ENCODE measurements at regions not wholly inside any gene's neighbourhood (a gene's known extent, or its start where the extent isn't known, plus 50 kb on each side); places are given as distances from the start of the nearest gene placed in this dataset.
"Not testable (repeated sequence)": the region's sequence is repeated elsewhere in the genome, so short reads cannot be mapped to it uniquely, and the experiment has no call there.

DNA sequence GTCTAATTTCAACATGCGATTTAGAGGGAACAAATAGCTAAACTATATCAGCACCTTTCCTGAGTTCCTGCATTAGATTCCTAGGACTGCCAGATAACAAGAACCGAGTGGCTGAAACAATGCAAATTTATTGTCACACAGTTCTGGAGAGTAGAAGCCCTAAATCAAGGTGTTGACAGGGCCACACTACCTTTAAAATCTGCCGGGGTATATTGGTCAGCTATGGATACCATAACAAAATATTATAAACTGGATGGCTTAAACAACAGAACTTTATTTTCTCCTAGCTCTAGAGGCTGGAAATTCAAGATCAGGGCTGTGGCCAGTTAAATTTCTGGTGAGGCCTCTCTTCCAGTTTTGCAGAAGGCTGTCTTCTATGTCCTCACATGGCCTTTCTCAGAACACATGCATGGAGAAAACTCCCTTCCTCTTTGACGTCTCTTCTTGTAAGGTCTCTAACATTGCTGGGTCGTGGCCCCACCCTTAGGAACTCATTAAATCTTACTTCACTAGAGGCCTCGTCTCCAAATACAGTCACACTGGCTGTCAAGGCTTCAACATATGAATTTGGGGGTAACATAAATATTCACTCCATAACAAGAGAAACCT, 144.3 kb downstream of the FCRL5 start:
- no peak for DNase-seq

GRCh38 chr1:157407367-157407766, 144.9 kb downstream of the FCRL5 start:
- no peak for DNase-seq

GRCh38 chr1:157405662-157406061, 146.7 kb downstream of the FCRL5 start:
- no peak for DNase-seq

GRCh38 chr1:157404614-157405013, 147.7 kb downstream of the FCRL5 start:
- DNase-seq: no peak

DNA sequence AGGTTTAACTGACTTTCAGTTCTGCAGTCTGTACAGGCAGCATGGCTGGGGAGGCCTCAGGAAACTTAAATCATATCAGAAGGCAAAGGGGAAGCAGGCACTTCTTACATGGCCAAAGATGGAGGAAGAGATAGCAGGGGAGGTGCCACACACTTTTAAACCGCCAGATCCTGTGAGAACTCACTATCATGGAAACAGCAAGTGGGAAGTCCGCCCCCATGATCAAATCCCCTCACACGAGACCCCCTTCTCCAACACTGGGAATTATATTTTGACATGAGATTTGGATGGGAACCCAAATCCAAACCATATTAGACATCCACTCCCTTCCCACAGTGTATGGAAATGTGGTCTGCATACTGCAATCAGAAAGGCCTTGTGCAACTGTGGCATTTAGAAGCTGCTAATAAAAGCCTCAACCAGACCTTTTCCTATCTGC, 148.2 kb downstream of the FCRL5 start:
- DNase-seq: no peak

- DNase-seq: no peak
These were observed 148.7 kb downstream of the FCRL5 start for GRCh38 chr1:157403608-157404007.

- DNase-seq: peak in 2 of 3 experiments; percentile 32 to 36
These were observed 149.1 kb downstream of the FCRL5 start for GRCh38 chr1:157403203-157403602.

DNA sequence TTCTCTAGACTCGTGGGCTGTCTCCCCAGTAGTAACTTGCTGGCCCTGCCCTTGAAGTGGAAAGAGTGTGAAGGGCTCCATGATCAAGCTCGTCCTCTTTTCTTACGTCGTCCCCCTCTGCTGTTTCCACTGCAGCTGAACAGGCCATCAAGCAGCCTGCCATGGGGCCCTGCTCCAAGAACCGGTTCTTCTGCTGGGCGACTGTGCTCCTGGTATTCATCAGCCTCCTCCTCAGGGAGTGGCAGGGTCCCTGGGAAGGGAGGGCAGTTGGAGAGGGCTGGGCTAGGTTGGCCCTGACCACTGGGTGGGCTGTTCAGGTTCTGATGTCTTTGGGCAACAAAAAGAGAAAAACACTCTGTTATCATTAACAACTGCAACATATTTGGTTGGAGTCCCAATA, 151.5 kb downstream of the FCRL5 start:
- DNase-seq: no peak

GRCh38 chr1:157399984-157400382, 152.3 kb downstream of the FCRL5 start:
- peak in 2 of 3 experiments; percentile 2 to 13 for DNase-seq

GRCh38 chr1:157399343-157399983, 152.9 kb downstream of the FCRL5 start:
- no peak for DNase-seq

GRCh38 chr1:157390651-157391050, 161.7 kb downstream of the FCRL5 start:
- DNase-seq: no peak

DNA sequence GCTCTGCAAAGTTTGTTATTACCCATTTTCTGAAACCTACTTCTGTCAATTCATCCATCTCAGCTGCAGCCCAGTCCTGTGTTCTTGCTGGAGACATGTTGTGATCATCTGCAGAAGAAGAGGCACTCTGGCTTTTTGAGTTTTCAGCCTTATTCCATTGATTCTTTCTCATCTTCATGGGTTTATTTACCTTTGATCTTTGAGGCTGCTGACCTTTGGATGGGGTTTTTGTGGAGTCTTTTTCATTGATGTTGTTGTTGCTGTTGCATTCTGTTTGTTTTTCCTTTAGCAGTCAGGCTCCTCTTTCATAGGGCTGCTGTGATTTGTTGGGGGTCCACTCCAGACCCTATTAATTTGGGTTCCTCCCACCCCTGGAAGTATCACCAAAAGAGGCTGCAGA, 164.3 kb downstream of the FCRL5 start:
- no peak for DNase-seq

DNA sequence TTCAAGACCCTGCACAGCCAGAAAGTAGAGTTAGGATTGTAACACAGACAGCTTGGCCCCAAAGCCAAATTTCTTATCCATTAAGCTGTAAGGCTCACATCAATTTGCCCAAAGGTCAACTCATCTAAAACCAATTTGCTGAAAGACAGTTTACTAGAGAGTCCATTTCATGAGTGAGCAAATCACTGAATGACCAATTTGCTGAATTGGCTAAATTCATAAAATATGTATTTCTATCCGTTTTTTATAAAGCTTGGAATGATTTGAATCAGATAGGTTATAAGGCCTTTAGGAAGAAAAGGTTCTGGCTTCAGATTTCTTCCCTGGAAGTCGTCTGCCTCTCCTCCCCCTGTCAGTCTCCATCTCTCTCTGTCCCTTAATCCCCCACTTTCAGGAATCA, 168.1 kb downstream of the FCRL5 start:
- no peak for DNase-seq

DNA sequence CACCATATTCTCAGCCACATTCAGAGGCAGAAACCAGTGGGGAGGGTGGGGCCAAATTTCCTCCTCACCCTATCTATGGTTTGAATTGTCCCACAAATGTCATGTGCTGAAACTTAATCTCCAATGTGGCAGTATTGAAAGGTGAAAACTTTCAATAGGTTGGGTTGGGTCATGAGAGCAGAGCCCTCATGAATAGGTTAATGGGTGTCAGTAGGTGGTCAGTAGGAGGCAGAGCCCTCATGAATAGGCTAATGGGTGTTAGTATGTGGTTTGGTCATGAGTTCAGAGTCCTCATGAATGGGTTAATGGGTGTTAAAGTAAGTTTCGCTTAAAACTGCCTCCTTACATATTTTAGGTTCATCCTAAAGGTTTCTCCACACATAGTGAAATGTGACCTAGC, 170.0 kb downstream of the FCRL5 start:
- no peak for DNase-seq

DNA sequence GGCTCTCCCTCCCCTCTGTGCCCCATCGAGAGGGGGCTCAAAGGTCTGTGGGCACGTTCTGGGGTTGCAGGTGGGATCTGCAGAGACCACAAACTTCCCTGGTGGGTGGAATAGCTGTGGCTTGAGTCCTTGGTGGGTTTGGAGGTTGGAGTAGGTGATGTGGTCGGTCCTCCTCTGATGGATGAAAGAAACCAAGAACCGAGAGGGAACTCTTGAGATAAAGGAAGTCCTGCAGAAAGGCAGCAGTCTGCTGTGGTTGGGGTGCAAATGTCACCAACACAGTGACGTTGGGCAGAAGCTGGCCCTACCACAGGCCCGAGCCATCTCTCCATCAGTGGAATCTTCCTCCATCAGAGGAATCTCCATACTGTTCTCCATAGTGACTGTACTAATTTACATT, 171.8 kb downstream of the FCRL5 start:
- no peak for DNase-seq

- DNase-seq: peak; percentile 45 to 75 (median 74)
These were observed 175.0 kb downstream of the FCRL5 start for GRCh38 chr1:157377280-157377713.

DNA sequence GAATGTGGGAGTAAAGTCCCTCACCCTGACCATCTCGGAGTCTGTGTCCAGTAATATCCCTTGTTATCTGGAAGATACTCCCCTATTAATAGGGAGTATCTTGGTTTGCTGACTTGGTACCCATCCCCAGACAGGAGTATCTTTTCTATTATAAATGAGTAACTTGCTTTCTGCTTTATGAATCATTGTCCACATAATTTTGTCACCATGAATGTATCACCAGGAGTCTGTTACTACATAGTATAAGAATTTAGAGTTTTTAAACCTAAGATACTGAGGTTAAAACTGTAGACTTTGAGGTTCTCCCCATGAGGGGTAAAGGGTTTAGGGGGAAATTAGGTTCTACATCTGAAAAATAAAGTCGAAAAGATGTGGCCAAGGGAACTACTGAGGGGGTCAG, 175.6 kb downstream of the FCRL5 start:
- DNase-seq: no peak

GRCh38 chr1:157372311-157372710, 180.0 kb downstream of the FCRL5 start:
- DNase-seq: not testable (repeated sequence)

DNA sequence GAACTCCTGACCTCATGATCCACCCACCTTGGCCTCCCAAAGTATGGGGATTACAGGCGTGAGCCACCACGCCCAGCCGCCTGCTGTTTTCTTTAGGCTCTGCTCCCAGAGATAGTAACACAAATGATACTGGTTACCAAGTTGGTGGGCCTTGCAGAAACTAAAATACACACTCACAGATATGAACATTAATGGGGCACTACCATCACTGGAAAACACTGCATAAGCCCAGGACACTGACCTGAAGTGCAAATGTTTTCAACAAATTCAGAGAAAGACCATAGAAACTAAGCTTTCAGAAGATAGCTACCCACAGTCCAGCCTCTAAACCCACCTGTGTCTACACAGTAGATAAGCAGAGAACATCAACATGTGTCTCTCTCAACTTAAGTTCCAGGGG, 180.5 kb downstream of the FCRL5 start:
- no peak for DNase-seq

GRCh38 chr1:157371221-157371620, 181.1 kb downstream of the FCRL5 start:
- no peak for DNase-seq

- DNase-seq: no peak
These were observed 181.6 kb downstream of the FCRL5 start for GRCh38 chr1:157370698-157371097.

DNA sequence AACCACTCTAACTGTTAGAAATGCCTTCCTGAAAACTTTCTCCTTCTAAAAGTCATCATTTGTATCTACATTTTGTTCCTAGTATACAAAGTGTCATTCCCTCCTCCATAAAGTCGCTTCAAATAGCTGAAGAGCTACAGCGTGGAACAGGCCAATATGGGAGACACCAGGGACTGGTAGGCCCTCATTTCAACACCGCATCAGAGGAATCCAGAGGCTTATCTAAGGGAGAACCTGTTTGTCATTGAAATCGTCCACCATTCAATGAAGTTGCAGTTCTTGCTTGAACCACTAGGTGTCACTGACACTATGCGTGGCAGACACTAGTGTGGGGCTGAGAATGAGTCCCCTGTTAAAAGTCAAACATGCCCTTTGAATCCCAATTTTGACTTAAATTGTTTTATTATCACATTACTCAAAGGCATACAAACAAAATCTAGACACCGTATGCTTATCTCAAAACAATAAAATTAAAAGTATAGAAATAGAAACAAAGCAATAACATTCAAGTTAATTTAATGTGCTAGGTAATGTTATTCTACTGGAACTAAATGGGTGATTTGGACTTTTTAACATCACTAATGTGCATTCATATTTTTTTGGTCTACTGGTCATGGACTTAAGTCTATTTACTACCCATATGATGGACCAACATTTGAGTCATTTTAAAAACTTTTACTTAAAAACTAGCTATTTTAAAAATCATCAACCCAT, 182.3 kb downstream of the FCRL5 start:
- peak; percentile 54 to 92 (median 84) for DNase-seq

DNA sequence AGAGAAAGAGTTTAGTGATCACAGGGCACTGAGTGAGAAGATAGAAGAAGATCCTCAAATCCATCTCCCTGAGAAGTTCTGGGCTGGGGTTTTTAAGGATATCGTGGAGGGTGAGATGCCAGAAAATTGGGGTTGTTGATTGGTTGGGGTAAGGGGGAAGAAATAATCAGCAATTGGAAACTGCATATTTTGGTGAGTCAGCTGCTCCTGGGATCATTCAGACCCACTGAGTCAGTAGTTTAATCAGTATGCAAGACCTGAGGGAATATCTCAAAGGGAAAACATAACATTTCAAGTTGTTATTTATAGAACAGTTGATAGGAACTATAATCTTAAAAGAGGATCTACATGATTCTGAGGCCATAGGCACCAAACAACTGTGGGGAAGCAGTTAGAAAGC, 183.4 kb downstream of the FCRL5 start:
- not testable (repeated sequence) for DNase-seq

- DNase-seq: no peak
These were observed 184.0 kb downstream of the FCRL5 start for GRCh38 chr1:157368363-157368762.
